ENCODE measurements at regions not wholly inside any gene's neighbourhood (a gene's known extent, or its start where the extent isn't known, plus 50 kb on each side); places are given as distances from the start of the nearest gene placed in this dataset.

DNA sequence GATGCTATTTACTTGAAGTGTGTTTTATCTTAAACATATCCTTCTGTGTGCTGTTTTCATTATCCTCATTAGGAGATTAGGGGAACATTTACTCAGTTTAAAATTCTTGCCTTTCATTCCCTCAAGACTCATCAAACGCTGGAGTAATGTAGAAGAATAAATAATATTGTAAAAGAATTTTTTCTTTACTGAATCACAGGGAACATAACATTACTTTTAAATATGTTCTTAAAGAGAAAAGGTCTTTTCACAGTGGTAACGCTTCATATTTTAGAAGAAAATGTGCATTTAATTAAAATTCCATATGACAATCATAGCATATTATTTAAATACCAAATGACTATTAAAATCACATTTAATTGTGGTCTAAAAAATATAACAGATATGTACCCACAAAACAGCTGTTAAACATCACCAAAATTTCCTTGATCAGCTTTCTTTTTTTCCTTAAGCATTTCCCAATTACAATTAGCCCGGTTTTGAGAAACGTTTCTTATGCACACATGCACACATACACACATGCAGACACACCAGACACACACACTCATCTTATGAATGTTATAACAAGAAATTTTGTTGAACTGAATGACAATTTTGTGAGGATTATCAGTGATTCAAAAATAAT, 102.0 kb upstream of the GLI3 start:
- Histone ChIP-seq H3K9me3 (ENCODE audit: control insufficient read depth in 1 of 2, insufficient read depth in 1 of 2, low read depth in 1 of 2, low read length in 2 of 2) (peaks cover 0 to 7% of the 10 kb centered on the region in 2 experiments; a peak in 1 of 4 replicates), H3K4me1 (ENCODE audit: control insufficient read depth in 1 of 2, insufficient read depth in 2 of 2, low read length in 2 of 2) (no peaks in the 10 kb centered on the region), H3K4me3 (replicated peaks in 1 of 2; ENCODE audit: low read depth in 1 of 2, low read length in 2 of 2) (no peak overlapping the region), H4K20me1 (ENCODE audit: insufficient read depth) (no peaks in the 10 kb centered on the region), H3K27ac (ENCODE audit: low read depth, low read length) (no peak overlapping the region), H2AFZ (ENCODE audit: low read depth, low read length, poor library complexity, severe bottlenecking) (no peak overlapping the region), H3K27me3 (ENCODE audit: insufficient read depth, low read length) (no peaks in the 10 kb centered on the region), H3K9me2 (ENCODE audit: insufficient read depth) (no peaks in the 10 kb centered on the region), H3K9ac (ENCODE audit: low read length) (no peak overlapping the region), H3K36me3 (ENCODE audit: control insufficient read depth in 1 of 2, insufficient read depth in 2 of 2, low read length in 2 of 2) (no peaks in the 10 kb centered on the region), H3K79me2 (ENCODE audit: insufficient read depth, low read length) (no peaks in the 10 kb centered on the region), H3K4me2 (ENCODE audit: low read length) (no peak overlapping the region)
- TF ChIP-seq EZH2phosphoT487 (IDR thresholded peaks at IDR 0.05; ENCODE audit: borderline replicate concordance): no peak
- TF ChIP-seq SP1 (IDR thresholded peaks at IDR 0.05; ENCODE audit: low read depth): no peak
- TF ChIP-seq EZH2 (IDR thresholded peaks at IDR 0.05): no peak
- TF ChIP-seq POLR2AphosphoS5 (IDR thresholded peaks at IDR 0.05; ENCODE audit: low read depth, low read length): no peak
- TF ChIP-seq REST (IDR thresholded peaks at IDR 0.05; ENCODE audit: low read depth): no peak
- TF ChIP-seq JUND (IDR thresholded peaks at IDR 0.05): no peak
- TF ChIP-seq ATF3 (IDR thresholded peaks at IDR 0.05): no peak
- TF ChIP-seq POLR2A (IDR thresholded peaks at IDR 0.05; ENCODE audit: borderline replicate concordance, extremely low read depth, insufficient read depth, insufficient read length): no peak
- no peak for TF ChIP-seq FOSL1 (IDR thresholded peaks at IDR 0.05; ENCODE audit: low read depth)
- TF ChIP-seq SIN3A (IDR thresholded peaks at IDR 0.05; ENCODE audit: low read depth): no peak
- TF ChIP-seq ELF1 (IDR thresholded peaks at IDR 0.05; ENCODE audit: borderline replicate concordance, low read depth): no peak
- TF ChIP-seq YY1 (IDR thresholded peaks at IDR 0.05; ENCODE audit: extremely low read depth, insufficient replicate concordance, low read depth, low read length): no peak
- TF ChIP-seq TCF7L2 (IDR thresholded peaks at IDR 0.05; ENCODE audit: borderline replicate concordance, extremely low read depth, insufficient read depth, insufficient read length): no peak
- TF ChIP-seq, protein P1, sequence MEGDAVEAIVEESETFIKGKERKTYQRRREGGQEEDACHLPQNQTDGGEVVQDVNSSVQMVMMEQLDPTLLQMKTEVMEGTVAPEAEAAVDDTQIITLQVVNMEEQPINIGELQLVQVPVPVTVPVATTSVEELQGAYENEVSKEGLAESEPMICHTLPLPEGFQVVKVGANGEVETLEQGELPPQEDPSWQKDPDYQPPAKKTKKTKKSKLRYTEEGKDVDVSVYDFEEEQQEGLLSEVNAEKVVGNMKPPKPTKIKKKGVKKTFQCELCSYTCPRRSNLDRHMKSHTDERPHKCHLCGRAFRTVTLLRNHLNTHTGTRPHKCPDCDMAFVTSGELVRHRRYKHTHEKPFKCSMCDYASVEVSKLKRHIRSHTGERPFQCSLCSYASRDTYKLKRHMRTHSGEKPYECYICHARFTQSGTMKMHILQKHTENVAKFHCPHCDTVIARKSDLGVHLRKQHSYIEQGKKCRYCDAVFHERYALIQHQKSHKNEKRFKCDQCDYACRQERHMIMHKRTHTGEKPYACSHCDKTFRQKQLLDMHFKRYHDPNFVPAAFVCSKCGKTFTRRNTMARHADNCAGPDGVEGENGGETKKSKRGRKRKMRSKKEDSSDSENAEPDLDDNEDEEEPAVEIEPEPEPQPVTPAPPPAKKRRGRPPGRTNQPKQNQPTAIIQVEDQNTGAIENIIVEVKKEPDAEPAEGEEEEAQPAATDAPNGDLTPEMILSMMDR (IDR thresholded peaks at IDR 0.05 in 2 of 3, conservative IDR thresholded peaks at IDR 0.05 in 1 of 3; ENCODE audit: borderline replicate concordance in 1 of 3, insufficient read depth in 1 of 3, low read depth in 2 of 3, low read length in 2 of 3): no peak
- no peak for TF ChIP-seq SRF (IDR thresholded peaks at IDR 0.05; ENCODE audit: low read depth)
- TF ChIP-seq CBX3 (IDR thresholded peaks at IDR 0.05; ENCODE audit: low read depth): no peak
- TF ChIP-seq ZBTB33 (IDR thresholded peaks at IDR 0.05; ENCODE audit: extremely low read depth, insufficient replicate concordance, low read length): no peak
- no peak for TF ChIP-seq ZFX (IDR thresholded peaks at IDR 0.05)
- TF ChIP-seq MAX (IDR thresholded peaks at IDR 0.05): no peak
- TF ChIP-seq ZNF274 (IDR thresholded peaks at IDR 0.05; ENCODE audit: low read depth, low read length): no peak
- POLR2A ChIA-PET: no interaction called here
- RAD21 ChIA-PET (ENCODE audit: low non-redundant PET in 1 of 2, low total read pairs in 2 of 2, uncharacterized antibody in 2 of 2, unreplicated experiment in 2 of 2): no interaction called here
- CTCF ChIA-PET: no interaction called here
- no peak for ATAC-seq
- BruUV-seq (replicated peaks): no TSS peak
- no peak for DNase-seq (ENCODE audit: low read depth, low spot score)
- intact Hi-C loops (cut with micrococcal nuclease): no loop called here
